Endothelial cell of umbilical vein (primary cell): ENCODE measurements at regions not wholly inside any gene's neighbourhood (a gene's known extent, or its start where the extent isn't known, plus 50 kb on each side); places are given as distances from the start of the nearest gene placed in this dataset.
A peak's percentile ranks its signal among the peaks of the same experiment; 100 is the strongest.
"Not testable (repeated sequence)": the region's sequence is repeated elsewhere in the genome, so short reads cannot be mapped to it uniquely, and the experiment has no call there.

Experiments
- JUN ChIP-seq: IDR thresholded peaks from 2 replicates; pipeline ENCODE4 v1.6.1; 2011; ENCODE audit warnings: borderline replicate concordance, low read depth; ENCODE audit not compliant: insufficient read length, insufficient read depth
- POLR2AphosphoS5 ChIP-seq: IDR thresholded peaks from 2 replicates; pipeline ENCODE4 v1.6.1; 2012; ENCODE audit warnings: low read depth, mild to moderate bottlenecking, control low read depth, low read length, moderate library complexity; ENCODE audit not compliant: insufficient read depth
- TF ChIP-seq, protein P1 (sequence below), 2 donors: IDR thresholded peaks; 1 replicate in 1 of 2; 2 replicates in 1 of 2; pipeline ENCODE4 v1.5.1; 2011; ENCODE audit warnings: low read length in 2 of 2, mild to moderate bottlenecking in 2 of 2, moderate library complexity in 2 of 2, control low read depth in 1 of 2, inconsistent platforms in 1 of 2, low read depth in 1 of 2; ENCODE audit not compliant: insufficient read depth in 1 of 2; ENCODE audit errors: extremely low read depth in 1 of 2

DNA sequence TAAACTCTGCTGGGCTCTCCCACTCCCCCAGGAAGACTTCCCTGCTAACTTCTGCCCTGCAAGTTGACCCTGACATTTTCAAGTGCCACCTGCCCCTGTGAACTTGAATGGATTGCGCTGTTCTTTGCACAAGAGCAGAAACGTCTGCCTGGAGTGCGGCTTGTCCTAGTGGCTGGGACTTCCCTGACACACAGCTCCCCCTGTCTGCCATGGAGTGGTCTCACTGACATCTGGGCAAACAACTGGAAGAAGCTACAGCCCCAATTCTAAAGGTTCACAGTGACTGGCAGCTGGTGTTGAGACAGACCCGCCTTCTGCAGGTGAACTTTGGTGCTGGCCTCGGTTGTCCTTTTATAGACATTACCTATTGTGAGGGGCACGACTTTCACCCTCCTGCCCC is 138.7 kb downstream of the KLRB1 start:
- TF ChIP-seq, protein P1, sequence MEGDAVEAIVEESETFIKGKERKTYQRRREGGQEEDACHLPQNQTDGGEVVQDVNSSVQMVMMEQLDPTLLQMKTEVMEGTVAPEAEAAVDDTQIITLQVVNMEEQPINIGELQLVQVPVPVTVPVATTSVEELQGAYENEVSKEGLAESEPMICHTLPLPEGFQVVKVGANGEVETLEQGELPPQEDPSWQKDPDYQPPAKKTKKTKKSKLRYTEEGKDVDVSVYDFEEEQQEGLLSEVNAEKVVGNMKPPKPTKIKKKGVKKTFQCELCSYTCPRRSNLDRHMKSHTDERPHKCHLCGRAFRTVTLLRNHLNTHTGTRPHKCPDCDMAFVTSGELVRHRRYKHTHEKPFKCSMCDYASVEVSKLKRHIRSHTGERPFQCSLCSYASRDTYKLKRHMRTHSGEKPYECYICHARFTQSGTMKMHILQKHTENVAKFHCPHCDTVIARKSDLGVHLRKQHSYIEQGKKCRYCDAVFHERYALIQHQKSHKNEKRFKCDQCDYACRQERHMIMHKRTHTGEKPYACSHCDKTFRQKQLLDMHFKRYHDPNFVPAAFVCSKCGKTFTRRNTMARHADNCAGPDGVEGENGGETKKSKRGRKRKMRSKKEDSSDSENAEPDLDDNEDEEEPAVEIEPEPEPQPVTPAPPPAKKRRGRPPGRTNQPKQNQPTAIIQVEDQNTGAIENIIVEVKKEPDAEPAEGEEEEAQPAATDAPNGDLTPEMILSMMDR (IDR thresholded peaks at IDR 0.05; ENCODE audit: extremely low read depth in 1 of 2, insufficient read depth in 1 of 2, low read depth in 1 of 2, low read length in 2 of 2), result peak; percentile 41 to 75
- not testable (repeated sequence) for TF ChIP-seq POLR2AphosphoS5, JUN
